Medulla oblongata (tissue), 1 donor: ENCODE measurements at regions not wholly inside any gene's neighbourhood (a gene's known extent, or its start where the extent isn't known, plus 50 kb on each side); places are given as distances from the start of the nearest gene placed in this dataset.
A peak's percentile ranks its signal among the peaks of the same experiment; 100 is the strongest.

Experiments
- DNase-seq: peaks from one replicate; pipeline ENCODE4 v3.0.0-alpha.2; 2015; ENCODE audit errors: extremely low spot score

DNA sequence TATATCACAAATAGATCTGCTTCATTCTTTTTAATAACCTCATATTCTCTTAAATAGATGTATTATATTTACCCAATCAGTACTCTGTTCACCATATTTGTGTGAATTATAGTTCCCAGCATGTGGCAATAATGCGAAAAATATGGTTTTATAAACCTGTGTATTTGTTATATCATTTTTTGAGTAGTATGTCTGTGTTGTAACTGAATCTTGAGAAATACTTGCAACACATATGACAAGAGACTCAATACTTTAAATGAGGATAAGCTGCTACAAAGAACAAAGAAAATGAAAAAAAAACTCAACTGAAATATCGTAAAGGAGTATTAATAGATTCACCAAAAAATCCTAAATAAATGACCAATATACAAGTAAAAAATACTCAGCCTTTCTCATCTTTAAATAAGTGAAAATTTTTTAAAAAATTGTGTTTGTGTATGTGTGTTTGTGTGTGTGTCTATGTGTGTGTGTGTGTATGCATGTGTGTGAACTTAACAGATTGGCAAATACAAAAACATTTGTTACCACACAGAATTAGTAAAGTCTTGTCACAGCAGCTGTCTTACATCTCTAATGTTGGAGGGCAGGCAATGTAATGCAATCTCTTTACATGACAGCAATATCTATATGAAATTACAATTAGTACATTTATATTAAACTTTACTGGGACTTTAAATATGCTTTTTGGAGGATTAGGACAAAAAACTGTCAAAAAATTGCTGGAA lies 441.9 kb upstream of the MGAT4C start:
- DNase-seq: no peak

DNA sequence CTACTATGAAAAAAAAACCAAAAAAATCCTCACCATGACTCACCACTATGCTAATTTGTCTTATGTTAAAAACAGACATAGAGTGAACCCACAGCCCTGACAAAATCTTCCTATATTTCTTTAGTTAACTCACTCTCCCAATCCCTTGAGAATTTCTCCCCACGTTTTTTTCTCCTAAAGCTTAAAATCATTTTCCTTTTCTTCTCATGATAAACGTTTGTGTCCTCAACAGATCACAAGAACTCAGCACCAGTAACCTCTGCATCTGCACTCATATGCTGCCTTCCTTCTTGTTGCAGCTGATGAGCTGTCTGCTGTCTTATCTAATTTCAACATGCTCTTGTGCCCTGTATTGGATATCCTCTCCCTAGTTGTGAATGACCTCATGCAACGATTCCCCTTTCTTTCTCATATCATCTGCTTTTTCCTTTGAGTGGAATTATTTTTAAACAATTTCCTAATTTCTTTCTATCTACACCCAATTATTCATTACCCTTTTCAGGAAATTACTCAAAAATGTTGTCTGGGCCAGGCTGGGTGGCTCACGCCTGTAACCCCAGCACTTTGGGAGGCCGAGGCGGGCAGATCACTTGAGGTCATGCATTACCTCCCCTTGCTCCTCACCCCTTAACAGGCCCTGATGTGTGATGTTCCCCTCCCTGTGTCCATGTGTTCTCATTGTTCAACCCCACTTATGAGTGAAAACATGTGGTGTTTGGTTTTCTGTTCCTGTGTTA lies 427.5 kb upstream of the MGAT4C start:
- DNase-seq: no peak

DNA sequence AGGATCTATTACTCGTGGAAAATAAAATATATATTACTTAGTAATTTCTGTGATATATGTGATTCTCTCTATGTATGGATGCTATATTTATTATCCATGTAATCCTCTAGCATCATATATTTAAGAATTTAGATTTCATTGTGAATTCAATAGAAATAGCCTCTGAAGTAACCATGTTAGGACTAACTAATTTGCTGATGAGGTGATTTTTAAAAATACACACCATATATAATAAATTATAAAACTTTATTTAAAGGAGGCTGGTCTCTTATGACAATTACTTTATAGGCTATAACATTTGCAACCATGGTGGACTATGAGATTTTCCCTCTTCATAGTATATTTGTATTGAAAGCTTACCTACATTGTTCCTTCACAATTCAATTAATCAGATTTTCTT lies 424.9 kb upstream of the MGAT4C start:
- DNase-seq: no peak

GRCh38 chr12:86675197-86675596 lies 419.0 kb upstream of the MGAT4C start:
- no peak for DNase-seq

- DNase-seq: no peak
These were observed 414.8 kb upstream of the MGAT4C start for GRCh38 chr12:86670986-86671385.

- no peak for DNase-seq
These were observed 412.8 kb upstream of the MGAT4C start for GRCh38 chr12:86669010-86669409.

- no peak for DNase-seq
These were observed 410.1 kb upstream of the MGAT4C start for GRCh38 chr12:86666316-86666715.

DNA sequence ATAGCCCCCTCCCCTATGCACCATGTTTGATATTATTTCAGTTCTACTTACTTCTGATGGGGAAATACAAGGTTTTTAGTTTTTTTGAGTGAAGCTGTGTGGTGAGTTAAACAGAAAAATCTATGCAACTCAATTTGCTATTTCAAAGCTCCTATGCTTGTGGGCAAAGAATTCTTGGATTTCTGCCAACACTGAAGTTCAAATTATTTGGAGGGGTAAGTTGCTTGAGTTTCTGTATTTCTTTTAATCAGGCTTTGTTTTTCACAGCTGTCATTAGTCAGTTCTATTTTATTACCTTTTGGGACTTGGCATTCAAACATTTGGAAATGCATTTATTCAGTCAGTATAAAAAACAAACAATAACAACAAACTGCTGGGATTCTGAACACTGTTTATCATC lies 407.5 kb upstream of the MGAT4C start:
- no peak for DNase-seq

DNA sequence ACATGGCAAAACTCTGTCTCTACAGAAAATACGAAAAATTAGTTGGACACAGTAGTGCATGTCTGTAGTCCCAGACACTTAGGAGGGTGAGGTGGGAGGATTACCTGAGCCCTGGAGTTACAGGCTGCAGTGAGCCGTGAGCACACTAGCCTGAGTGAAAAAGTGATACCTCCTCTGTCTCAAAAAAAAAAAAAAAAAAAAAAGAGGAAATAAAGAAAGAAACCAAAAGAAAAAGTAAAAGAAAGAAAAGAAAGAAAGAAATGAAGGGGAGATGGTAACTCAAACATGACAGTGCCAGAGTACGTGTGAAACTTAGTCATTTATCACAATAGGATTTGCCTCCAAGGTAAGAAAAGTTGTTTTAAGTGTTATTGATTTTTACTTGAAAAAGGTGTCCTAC lies 407.0 kb upstream of the MGAT4C start:
- DNase-seq: no peak

DNA sequence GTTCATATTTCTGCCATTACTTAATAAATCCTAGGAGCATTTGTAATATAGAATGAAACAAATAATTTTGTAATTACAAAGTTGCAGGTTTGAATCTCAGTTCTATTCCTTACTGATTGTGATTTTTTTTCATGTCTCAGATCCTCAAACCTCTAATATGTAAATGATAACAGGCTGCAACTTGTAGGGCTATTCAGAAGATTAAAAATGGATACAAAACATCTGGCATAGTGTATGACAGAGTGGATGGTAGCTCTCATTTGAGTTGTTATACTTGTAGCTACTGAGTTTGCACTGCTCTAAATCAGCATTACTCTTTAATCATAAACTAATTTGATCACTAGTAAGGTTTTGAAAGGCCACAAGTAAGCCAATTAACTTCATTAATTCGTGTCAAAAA lies 406.3 kb upstream of the MGAT4C start:
- no peak for DNase-seq

DNA sequence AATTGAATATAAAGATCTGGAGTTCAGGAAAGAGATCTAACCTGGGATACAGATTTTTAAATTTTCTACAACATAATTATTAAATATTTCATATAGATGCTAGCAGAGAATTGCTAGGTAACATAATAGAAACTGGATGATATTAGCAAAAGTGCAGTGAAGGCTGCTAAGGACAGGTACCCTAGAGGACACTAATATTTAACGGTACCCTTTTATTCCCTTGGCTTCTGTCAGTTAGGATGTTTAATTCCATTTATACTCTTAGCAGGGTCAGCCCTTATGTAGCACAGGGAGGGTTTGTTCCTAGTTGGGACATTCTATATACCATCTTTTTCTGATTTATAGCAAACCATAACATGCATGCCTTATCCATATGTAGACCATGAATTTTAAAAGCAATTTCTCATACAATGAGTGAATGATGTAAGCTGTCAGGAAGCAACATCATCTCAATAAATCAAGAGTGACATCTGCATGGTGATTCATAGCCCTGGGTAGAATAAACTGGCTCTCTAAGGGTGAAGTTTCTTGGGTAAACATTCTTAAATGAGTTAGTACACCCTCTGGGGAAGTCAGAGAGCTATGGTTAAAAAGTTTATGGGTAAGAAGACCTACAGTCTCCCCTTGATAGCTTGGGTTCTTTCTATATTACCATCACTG lies 404.4 kb upstream of the MGAT4C start:
- DNase-seq: no peak

- no peak for DNase-seq
These were observed 403.8 kb upstream of the MGAT4C start for GRCh38 chr12:86659985-86660384.

DNA sequence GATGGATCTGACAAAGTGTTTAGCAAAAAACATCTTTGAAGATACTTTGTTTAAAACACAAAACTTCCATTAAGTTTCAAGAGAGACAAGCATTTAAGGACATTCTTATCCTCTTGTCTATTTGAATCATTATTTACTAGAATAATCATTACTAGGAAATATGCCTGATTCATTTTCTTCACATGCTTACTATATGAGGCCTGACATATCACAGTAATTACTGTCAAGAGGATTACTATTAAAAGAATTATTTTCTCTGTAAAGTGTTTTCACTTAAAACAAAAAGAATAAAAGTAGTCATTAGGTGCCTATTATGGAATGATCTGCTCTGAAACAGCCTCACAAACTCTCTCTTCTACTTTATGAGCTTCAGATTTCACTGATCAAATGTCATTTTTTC lies 402.1 kb upstream of the MGAT4C start:
- no peak for DNase-seq

DNA sequence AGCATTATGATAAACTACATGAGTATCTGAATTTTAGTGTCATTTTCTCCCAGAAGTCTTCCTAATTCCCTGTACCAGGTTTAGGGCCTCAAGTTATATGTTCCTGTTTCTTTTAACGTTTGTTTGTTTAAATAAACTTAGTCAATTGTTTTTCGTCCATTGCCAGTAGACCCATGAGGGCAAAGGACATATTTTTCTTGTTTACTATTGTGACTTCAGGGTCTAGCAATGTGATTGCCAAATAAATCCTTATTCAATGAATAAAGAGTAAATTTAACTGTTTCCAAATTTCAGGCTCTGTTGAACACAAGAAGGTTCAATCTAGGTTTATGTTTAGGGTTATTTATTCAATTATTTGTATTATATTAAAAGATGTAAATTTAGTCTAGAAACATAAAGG lies 391.6 kb upstream of the MGAT4C start:
- DNase-seq: no peak

- DNase-seq: peak; percentile 17
These were observed 378.5 kb upstream of the MGAT4C start for GRCh38 chr12:86634456-86635410.

- no peak for DNase-seq
These were observed 370.8 kb upstream of the MGAT4C start for GRCh38 chr12:86627001-86627400.

GRCh38 chr12:86623267-86623666 lies 367.1 kb upstream of the MGAT4C start:
- no peak for DNase-seq

DNA sequence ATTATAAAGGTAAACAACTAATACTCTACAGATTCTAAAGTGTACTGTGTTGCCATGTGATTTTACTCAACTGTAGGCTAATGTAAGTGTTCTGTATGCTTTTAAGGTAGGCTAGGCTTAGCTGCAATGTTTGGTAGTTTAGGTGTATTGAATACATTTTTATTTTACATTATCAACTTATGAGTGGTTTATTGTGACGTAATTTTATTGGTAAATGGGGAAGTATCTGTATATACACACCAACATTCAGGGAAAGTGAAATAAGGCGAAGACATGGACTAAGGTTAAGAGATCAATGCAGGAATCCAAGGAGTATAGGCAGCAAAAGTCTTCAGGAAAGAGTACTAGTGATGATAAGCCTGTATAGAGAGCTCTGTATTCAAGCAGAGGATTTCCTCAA lies 365.8 kb upstream of the MGAT4C start:
- no peak for DNase-seq

GRCh38 chr12:86613311-86613710 lies 357.1 kb upstream of the MGAT4C start:
- DNase-seq: no peak

DNA sequence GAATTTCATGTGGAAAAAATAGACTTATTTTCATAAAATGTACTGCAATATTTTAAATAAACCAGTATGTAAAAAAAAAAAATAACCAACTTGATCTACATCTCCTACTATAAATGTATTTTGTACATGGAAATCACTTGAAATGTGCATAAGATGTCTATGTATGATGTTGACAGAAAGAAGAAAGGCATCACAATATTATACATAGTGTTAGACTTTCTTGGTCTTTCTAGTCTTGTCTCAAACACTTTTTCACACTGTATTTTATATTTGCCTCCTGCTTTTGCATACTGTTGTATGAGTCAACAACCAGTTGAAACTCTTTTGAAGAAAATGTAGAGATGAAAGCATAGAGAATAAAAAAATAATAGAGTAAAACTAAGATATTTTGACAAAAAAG lies 352.4 kb upstream of the MGAT4C start:
- DNase-seq: no peak

- no peak for DNase-seq
These were observed 345.5 kb upstream of the MGAT4C start for GRCh38 chr12:86601550-86602308.
